ENCODE measurements at regions not wholly inside any gene's neighbourhood (a gene's known extent, or its start where the extent isn't known, plus 50 kb on each side); places are given as distances from the start of the nearest gene placed in this dataset.
"Not testable (repeated sequence)": the region's sequence is repeated elsewhere in the genome, so short reads cannot be mapped to it uniquely, and the experiment has no call there.

DNA sequence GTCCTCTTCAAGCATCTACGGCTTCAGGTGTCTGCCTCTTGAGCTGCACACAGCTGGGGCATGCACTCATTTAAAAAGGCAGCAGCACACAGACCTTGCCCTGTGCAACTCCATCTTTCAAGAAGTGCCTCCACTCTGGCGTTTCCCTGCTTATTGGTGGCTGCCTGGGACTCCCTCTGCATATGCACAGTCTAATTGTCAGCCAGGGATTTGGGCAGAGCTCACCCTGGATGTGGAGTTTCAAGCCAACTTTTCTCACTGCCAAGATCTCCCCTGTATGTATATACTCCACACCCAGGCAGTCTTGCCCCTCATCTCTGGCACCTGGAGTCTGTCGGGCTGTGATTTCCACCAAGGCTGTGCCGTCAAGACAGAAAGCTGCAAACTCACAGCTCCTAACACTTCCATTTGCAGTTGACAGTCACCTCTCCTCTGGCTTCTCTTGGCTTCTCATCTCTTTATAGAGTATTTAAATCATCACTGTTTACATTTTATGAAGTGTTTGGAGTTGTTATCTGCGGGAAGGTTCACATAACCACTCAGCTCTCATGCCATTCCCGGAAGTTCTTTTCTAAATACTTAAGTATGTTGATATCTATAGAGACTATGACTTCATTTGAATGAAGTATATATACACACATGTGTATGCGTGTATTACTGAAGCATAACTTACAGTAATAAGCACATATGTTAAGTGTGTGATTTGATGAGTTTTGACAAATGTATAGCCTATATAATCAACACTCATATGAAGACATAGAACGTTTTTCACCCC lies 128.2 kb downstream of the NPIPB11 start:
- DNase-seq: not testable (repeated sequence)

DNA sequence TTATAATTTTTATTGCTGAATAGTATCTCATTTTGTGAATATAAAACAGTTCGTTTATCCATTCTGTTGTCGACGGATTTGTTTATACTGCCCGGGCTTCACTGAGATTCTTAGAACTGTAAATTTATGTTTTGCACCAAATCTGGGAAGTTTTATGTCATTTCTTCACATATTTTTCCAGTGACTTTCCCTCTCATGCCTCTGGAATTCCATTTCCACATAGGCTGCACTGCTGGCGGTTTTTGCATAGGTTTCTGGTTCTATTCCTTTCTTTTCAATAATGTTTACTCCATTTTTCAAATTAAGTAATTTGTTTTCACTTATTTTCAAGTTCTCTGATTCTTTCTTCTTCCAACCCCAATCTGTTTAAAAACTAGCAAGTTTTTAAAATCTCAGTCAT lies 130.1 kb downstream of the NPIPB11 start:
- not testable (repeated sequence) for DNase-seq

DNA sequence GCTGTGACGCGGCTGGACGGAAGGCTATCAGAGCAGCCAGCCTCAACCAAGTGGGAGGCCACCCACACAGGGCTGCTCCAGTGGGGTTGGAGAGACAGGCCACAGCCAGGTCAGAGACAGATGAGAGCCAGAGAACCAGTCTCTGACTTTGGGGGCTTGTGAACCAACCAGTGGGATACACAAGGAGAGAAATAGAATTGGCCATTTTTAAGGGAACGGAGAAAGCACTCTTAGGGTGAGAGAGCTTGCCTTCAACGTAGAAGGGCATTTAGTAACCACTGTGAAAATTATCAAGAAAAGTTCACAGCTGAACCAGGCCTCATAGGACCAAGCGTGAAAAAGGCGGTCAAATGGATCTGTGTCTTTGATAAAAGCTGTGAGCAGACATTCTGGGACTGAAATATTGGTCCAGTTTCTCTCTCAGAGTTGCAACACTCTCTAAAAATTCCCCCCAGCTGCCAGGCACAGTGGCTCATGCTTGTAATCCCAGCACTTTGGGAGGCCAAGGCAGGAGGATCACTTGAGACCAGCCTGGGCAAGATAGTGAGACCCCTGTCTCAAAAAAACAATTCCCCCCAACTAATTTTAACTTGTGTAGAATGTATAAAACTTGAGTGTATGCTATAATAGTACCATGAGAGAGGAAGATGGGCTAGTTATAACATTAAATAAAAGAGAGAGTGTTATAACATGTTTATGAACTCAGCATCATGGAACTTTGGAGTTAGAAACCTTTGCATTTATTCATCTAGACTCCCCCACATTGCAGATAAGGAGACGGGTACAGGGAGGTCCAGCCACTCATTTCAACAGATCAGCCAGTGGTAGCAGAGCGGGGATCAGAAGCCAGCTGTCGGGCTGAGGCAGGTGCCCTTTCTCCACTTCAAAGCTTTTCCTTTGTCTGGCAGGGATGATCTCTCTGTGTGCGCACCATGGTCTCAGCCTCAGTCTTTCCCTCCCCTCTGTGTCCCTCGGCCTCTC lies 132.2 kb downstream of the NPIPB11 start:
- not testable (repeated sequence) for DNase-seq

DNA sequence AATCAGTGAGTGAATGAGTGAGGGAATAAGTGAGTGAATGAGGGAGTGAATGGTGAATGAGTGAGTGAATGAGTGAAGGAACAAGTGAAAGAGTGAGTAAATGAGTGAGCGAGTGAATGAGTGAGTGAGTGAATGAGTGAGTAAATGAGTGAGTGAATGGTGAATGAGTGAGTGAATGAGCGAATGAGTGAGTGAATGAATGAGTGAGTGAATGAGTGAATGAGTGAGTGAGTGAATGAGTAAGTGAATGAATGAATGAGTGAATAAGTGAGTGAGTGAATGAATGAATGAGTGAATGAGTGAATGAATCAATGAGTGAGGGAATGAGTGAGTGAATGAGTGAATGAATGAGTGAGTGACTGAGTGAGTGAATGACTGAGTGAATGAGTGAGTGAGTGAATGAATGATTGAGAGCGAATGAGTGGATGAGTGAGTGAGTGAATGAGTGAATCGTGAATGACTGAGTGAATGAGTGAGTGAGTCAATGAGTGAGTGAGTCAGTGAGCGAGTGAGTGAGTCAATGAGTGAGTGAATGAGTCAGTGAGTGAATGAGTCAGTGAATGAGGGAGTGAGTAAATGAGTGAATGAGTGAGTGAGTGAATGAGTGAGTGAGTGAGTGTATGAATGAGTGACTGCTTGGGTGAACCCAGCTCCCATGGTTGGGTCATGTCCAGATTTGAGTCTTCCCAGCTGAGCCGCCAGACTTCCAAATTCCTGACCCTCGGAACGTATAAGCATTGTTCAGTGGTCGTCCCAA lies 133.0 kb downstream of the NPIPB11 start:
- not testable (repeated sequence) for DNase-seq

DNA sequence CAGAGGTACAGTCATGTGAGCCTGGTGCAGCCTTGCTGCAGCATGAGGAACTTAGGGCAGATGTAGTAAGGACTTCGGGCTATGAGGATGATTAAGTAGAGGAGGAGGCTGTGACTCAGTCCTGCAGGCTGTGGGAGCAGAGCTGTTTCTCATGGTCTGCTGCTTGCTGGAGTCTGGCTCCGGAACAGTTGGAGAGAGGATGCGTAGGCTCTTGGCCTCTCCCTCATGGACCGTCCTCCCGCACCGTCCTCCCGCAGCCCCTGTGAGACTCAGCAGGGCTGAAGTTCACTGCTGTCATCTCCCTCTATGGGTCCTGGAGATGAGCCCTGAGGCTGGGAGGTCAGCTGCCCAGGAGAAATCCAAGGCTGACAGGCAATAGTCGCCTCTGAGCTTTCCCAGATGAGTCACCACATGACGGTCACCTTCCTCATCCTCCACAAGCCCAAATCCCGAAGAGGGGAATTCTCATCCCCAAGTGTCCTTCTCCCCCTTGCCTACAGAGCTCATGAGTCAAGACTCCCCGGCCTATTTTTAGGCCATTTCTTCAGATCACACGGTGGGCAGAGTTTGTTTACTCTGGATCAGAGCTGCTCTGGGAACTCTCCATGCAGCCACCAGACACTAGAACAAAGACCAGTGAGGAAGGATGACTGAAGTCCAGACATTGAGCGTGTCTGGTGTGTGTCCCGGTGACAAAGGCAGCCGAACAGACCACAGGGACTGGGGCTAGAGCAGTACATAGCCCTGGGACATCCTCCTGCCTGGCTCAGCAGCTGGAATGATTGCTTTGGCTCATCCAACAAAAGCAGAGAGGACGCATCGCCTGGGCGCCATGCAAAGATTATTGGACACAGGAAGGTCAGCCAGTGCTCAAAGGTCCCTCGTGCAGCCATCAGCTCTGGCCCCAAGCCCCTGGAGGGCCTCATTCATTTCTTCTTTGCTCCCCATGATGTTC lies 134.5 kb downstream of the NPIPB11 start:
- peak in 1 of 56 donors; percentile 5 for DNase-seq

DNA sequence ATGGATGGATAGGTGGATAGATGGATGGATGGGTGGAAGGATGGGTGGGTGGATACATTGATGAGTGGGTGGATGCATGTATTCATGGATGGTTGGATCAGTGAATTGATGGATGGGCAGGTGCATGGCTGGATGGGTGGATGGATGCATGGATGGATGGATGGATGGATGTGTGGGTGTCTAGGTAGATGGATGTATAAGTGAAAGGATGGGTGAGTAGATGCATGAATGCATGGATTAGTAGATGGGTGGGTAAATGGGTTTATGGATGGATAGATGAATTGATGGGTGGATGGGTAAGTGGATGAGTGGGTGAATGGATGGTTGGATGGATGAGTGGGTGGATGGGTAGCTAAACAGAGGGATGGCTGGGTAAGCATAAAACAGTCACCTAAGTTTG lies 135.6 kb downstream of the NPIPB11 start:
- not testable (repeated sequence) for DNase-seq

DNA sequence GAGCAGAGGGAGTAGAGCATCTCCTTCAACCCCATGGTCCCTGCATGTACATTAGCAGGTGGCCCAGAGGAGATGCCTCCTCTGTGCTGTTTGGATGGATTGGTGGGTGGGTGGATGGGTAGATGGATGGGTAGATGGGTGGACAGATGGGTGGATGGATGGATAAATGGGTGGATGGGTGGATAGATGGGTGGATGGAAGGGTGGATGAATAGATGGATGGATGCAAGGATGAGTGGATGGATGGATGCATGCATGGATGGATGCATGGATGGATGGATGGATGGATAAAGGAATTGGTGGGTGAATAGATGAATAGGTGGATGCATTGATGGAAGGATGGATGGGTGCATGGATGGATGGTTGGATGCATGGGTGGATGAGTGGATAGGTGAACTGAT lies 136.5 kb downstream of the NPIPB11 start:
- not testable (repeated sequence) for DNase-seq

DNA sequence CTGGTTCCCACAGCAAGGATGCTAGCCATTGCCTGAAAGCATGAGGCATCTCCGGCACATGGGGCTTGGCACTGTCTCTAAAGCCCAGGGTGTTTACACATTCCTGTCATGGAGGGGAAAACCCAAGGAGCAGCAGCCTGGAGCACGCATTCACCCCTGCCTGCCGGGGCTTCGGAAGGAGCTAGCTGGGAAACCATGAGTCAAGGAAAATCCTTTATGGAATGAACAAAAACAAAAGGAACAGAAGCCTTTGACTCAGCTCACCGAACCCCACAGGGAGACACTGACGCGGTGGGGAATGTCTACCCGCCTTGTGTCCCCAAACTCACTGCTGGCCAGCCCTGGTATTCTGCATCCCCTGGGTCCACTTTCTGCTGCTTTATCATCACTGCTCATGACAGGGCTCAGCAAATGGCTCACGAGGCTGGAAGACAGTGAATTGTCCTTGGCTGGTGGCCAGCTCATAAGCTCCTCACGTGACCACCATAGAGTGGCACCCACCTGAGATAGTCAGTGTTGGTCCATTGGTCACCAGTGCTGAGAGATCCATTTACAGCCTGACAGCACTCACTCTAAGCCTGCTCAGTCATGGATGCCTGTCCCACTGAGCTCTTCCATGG lies 137.2 kb downstream of the NPIPB11 start:
- DNase-seq: not testable (repeated sequence)

DNA sequence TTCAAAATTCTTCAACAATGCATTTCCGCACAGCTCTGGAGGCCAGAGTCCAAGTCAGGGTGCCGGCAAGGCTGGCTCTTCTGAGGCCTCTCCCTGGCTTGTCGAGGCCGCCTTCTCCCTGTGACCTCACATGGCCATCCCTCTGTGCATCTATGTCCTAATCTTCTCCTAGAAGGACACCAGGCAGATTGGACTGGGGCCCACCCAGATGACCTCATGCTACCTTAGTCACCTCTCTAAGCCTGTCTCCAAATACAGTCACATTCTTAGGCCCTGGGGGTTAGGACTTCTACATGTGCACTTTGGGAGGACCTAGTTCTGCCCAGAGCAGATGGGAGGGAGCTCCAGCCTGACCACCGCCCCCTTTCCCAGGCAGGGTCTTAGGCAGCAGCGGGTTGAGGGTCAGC lies 137.7 kb downstream of the NPIPB11 start:
- DNase-seq: not testable (repeated sequence)

DNA sequence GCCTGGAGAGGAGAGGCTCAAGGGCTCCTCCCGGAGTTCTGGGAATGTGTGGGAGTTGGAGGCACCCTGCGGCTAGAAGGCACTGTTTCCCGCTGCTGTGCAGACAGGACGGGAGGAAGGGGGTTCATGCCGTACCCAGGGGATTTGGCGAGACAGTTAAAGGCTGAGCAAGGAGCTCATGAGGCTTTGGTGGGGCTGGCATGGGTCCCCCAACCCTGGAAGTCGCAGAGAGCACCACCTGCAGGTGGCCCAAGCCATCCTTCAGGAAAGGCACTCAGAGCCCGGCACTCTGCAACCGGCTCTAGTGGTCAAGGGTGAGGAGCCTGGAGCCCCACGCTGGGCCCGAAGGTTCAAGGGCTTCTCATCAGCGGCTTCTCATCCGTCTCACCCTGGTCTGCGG lies 138.2 kb downstream of the NPIPB11 start:
- not testable (repeated sequence) for DNase-seq

DNA sequence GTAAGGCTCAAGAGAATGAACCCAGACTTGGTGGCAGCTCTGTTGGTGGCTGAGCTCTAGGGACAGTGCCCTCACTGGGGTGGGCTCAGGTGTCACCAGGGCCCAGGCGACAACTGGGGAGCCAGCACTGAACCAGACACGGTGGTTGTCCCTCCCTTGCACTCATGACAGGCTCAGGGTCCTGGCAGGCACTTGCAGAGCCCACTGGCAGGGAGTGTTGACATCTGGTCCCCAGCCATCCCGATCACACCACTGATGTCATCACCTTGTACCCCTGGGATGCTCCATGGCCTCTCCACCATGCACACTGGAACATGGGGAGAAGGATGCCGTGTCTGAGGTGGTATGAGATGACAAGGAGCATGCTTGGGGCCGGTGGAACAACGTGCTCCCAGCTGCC lies 138.6 kb downstream of the NPIPB11 start:
- DNase-seq: not testable (repeated sequence)

DNA sequence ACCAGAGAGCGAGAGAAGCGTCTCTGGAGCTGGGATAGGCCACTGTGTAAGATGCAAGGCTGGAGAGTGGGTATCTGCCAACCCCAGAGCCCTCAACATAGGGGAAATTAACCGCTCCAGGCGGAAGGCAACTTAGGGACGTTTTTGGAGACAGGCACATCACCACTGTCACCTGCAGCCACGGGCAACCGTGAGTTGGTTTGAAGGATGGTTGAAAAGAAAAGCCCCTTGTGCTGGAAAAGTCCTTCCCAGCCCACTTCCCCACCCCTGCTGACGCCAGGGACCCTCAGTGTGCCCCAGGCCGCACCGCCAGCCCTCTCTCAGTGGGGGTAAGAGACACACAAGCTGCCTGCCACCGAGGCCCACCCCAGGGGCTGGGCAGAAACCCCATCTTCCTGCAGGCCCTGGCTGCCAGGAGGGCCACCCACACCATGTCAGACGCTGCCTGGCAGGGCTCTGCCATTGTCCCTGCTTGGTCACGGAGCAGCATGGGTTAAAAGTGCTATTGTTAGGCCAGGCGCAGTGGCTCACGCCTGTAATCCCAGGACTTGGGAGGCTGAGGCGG lies 139.4 kb downstream of the NPIPB11 start:
- not testable (repeated sequence) for DNase-seq

DNA sequence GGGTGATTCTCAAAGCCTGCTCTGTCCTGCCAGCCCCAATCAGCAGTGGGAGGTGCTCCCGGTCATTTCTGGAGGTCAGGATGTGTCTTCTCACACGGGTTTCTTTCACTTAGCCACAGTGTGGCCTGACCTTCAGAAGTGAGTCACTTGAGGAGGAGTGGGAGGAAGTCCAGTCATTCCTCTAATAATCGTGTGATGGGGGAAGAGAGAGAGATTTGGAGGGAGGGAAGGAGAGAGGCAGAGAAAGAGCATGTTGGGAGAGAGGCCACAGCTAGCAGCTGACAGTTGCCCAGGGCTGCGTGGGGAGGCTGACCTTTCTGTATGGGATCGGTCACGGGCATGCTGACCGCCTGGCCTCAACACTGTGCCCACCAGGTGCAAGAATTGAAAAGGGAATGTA lies 139.9 kb downstream of the NPIPB11 start:
- DNase-seq: not testable (repeated sequence)

DNA sequence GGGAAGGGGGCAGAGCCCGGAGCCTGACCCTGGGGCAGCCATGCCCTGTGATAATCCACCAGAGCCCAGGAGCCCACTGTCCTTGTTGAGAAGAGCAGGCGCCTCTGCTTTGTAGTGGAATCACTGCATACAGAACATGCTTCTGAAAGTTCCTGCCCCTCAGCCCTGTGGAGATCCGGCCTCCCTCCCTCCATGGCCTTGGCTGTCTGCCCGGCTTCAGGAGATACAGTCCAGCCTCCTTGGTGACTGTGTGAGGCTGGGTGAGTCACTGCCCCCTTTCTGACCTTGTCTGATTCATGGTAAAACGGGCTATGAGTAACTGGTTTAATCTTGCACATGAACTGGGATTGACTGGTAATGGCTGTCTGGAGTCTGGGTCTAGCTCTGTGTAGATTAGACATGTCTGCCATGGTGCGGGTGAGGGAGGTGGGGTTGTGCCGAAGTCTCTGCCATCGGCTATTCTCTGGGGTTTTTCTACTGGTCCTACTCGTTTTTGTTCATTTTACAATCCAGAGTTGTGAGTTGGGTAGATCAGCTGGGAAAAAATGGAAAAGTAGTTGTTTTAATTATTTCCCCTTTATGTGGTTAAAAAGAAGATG lies 141.2 kb downstream of the NPIPB11 start:
- peak in 2 of 56 donors; percentile 12 to 47 for DNase-seq

DNA sequence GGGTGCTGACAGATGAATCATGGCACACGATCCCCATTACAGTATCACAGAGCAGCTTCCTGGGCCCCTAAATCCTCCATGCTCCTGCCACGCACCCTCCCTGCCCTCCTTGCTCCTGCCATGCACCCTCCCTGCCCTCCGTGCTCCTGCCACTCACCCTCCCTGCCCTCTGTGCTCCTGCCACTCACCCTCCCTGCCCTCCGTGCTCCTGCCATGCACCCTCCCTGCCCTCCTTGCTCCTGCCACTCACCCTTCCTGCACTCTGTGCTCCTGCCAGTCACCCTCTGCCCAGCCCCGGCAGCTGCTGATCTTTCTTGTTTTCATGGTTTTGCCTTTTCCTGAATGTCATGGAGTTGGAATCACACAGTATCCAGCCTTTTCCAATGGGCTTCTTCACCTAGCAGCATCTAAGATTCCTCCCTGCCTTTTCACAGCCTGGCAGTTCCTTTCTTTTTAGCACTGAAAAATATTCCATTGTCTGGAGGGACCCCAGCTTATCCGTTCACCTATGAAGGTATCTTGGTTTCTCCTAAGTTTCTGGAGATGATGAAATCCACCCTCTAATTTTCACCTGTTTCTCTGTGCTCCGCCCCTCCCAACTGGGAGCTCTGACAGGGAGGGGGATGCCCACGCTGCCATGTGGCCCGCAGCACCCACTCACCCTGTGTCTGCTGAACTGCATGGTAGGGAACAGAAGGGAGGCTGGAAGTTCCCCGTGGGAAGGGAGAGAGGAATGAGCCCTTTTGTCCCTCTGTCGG lies 142.3 kb downstream of the NPIPB11 start:
- peak in 3 of 56 donors; percentile 9 to 26 (median 18) for DNase-seq

DNA sequence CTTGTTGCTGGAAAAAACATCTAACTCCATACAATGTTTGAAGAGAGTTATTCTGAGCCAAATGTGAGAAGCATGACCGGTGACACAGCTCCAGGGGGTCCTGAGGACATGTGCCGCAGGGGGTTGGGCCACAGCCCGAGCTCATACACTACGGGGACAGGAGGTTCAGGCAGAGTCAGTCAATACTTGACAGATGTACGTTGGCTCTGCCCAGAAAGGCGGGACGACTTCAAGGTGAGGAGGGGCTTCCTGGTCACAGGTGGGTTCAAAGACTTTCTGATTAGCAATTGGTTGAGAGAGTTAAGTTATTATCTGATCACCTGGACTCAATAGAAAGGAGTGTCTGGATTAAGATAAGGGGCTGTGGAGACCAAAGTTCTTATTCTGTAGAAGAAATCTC lies 143.8 kb downstream of the NPIPB11 start:
- not testable (repeated sequence) for DNase-seq

DNA sequence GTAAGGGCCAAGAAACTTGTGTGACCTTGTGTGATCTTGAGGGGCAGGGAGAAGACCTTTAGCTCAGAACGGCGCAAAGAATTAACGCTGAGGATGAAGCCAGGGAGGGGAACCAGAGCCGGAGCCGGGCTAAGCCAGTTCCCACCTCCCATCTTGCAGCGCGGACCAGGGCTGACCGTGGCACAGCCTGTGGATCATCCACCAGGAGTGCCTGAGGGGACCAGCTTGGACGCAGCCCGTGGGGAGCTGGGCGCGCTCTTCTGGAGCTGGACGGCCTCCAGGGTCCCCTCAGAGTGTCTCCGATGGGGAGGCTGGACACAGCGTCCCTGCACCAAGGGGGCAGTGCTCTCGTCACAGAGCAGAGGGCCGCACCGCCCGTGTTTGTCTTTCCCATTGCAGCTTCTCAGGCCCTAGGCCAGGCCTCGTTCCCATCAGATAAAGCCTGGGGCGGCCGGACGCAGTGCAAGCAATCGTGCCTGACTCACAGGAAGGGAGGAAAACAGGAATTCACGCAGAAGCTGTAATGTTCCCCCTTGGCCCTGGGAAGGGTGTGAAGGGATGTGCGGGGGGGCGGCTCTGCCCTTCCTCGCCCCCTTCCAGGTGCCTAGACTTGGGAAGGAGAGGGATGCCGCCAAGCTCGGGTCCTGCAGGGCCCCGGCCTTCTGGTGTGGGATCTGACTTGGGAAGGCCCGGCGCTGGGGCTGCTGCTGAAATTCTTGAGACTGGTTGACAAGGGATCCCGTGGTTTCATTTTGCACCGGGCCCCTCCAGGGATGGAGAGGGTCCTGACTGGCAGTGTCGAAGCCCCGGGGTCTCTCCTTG lies 144.9 kb downstream of the NPIPB11 start:
- not testable (repeated sequence) for DNase-seq

Data from amygdala (tissue), 56 donors.